Epithelial cell of proximal tubule (primary cell): ENCODE measurements at regions not wholly inside any gene's neighbourhood (a gene's known extent, or its start where the extent isn't known, plus 50 kb on each side); places are given as distances from the start of the nearest gene placed in this dataset.

Source experiments
- DNase-seq: peaks from one replicate; pipeline ENCODE4 v3.0.0-alpha.2; 2011; ENCODE audit warnings: low read depth
- H3K4me3 ChIP-seq: 2 replicates; pipeline ENCODE4 v1.5.1; 2011; ENCODE audit warnings: low read depth, mild to moderate bottlenecking, low read length
- TF ChIP-seq, protein P1 (sequence below): conservative IDR thresholded peaks from 2 replicates; pipeline ENCODE4 v1.5.1; 2012; ENCODE audit warnings: low read depth, mild to moderate bottlenecking, low read length

- H3K4me3 ChIP-seq: no peak overlapping the region
- TF ChIP-seq, protein P1, sequence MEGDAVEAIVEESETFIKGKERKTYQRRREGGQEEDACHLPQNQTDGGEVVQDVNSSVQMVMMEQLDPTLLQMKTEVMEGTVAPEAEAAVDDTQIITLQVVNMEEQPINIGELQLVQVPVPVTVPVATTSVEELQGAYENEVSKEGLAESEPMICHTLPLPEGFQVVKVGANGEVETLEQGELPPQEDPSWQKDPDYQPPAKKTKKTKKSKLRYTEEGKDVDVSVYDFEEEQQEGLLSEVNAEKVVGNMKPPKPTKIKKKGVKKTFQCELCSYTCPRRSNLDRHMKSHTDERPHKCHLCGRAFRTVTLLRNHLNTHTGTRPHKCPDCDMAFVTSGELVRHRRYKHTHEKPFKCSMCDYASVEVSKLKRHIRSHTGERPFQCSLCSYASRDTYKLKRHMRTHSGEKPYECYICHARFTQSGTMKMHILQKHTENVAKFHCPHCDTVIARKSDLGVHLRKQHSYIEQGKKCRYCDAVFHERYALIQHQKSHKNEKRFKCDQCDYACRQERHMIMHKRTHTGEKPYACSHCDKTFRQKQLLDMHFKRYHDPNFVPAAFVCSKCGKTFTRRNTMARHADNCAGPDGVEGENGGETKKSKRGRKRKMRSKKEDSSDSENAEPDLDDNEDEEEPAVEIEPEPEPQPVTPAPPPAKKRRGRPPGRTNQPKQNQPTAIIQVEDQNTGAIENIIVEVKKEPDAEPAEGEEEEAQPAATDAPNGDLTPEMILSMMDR: no peak
- DNase-seq: no peak
These were observed 96.4 kb upstream of the FOXC1 start for GRCh38 chr6:1513215-1513780.

GRCh38 chr6:1514078-1514477 lies 95.6 kb upstream of the FOXC1 start:
- H3K4me3 ChIP-seq: no peak overlapping the region
- no peak for DNase-seq
- TF ChIP-seq, protein P1: no peak

GRCh38 chr6:1515280-1515679 lies 94.4 kb upstream of the FOXC1 start:
- no peak for DNase-seq
- no peak overlapping the region for H3K4me3 ChIP-seq
- TF ChIP-seq, protein P1: no peak

GRCh38 chr6:1515781-1516180 lies 93.9 kb upstream of the FOXC1 start:
- DNase-seq: no peak
- H3K4me3 ChIP-seq: no peak overlapping the region
- TF ChIP-seq, protein P1: no peak

DNA sequence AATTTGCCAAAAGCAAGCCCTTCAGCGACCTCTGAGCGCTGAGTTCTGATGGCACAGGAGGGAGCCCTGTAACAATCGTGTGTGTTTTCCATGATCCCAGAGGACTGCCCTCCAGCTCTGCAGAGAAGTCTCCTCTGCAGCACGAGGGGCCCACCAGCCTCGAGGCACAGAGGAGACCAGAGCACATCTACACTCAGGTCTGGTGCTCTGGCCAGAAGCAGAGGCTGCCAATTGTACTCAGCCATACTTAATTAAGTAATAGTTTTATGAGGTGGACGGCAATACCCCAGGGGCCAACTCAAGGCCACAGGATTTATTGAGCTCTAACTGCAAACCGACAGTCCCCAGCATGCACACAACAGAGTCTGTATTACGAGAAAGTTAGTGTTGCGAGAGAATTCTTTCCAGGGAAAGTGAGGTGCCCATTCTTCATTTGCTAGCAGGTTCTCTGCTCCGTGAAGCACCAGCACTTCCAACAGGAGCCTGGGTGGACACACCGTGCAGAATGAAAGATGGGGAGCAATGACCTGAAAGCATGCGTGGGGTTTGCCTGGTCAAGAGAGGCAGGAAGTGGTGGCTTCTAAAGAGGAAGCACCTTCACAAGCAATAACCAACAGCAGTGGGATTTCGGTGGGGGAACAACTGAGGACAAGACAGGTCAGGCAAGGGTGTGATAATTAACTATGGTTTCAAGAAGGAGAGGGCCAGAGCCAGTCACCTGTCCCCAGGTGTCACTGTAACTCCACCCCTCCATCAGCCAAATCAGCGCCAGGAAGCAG lies 92.8 kb upstream of the FOXC1 start:
- TF ChIP-seq, protein P1: no peak
- no peak overlapping the region for H3K4me3 ChIP-seq
- DNase-seq: no peak

GRCh38 chr6:1518855-1519254 lies 90.9 kb upstream of the FOXC1 start:
- no peak overlapping the region for H3K4me3 ChIP-seq
- TF ChIP-seq, protein P1: no peak
- no peak for DNase-seq

DNA sequence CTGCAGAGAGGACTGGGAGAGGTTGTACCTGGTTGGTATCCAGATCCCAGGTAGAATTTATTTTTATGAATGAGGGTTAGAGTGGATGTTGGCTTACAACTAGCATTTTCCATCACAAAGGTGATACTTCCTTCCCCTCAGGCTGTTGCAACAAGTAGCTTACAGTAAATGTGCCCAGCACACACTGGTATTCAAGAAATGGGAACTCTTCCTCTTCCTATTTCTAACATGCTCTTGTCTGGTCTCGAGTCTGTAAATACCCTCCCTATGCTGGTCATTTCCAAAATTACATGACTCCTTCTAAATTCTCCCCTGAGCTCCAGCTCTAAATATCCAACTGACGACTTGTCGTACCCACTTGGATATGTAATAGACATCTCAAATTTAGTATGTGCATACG lies 90.1 kb upstream of the FOXC1 start:
- TF ChIP-seq, protein P1: no peak
- no peak overlapping the region for H3K4me3 ChIP-seq
- no peak for DNase-seq
